ENCODE measurements at regions not wholly inside any gene's neighbourhood (a gene's known extent, or its start where the extent isn't known, plus 50 kb on each side); places are given as distances from the start of the nearest gene placed in this dataset.

DNA sequence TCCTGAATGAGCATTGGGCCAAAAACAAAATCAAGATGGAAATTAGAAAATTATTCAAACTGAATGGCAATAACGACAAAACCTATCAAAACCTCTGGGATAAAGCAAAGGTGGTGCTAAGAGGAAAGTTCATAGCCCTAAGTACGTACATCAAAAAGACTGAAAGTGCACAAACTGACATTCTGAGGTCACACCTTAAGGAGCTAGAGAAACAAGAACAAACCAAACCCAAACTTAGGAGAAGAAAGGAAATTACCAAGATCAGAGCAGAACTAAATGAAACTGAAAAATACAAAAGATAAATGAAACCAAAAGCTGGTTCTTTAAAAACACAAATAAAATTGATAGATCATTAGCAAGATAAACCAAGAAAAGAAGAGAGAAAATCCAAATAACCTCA, 1543.5 kb upstream of the ACVR2A start:
- H3K27me3 ChIP-seq (replicated peaks) = no peaks in the 10 kb centered on the region
- no peaks in the 10 kb centered on the region for H3K36me3 ChIP-seq (replicated peaks)
- H3K27ac ChIP-seq = no peak overlapping the region
- no peak overlapping the region for H3K4me3 ChIP-seq (ENCODE audit: low read depth, low read length)
- in situ Hi-C loops (cut with HindIII; ENCODE audit: low pct_ligation_motif_present, low sequenced_read_pairs) = no loop called here
- TF ChIP-seq, protein P1, sequence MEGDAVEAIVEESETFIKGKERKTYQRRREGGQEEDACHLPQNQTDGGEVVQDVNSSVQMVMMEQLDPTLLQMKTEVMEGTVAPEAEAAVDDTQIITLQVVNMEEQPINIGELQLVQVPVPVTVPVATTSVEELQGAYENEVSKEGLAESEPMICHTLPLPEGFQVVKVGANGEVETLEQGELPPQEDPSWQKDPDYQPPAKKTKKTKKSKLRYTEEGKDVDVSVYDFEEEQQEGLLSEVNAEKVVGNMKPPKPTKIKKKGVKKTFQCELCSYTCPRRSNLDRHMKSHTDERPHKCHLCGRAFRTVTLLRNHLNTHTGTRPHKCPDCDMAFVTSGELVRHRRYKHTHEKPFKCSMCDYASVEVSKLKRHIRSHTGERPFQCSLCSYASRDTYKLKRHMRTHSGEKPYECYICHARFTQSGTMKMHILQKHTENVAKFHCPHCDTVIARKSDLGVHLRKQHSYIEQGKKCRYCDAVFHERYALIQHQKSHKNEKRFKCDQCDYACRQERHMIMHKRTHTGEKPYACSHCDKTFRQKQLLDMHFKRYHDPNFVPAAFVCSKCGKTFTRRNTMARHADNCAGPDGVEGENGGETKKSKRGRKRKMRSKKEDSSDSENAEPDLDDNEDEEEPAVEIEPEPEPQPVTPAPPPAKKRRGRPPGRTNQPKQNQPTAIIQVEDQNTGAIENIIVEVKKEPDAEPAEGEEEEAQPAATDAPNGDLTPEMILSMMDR (IDR thresholded peaks at IDR 0.05; ENCODE audit: low read depth, low read length, missing control alignments) = no peak
- DNase-seq = no peak

DNA sequence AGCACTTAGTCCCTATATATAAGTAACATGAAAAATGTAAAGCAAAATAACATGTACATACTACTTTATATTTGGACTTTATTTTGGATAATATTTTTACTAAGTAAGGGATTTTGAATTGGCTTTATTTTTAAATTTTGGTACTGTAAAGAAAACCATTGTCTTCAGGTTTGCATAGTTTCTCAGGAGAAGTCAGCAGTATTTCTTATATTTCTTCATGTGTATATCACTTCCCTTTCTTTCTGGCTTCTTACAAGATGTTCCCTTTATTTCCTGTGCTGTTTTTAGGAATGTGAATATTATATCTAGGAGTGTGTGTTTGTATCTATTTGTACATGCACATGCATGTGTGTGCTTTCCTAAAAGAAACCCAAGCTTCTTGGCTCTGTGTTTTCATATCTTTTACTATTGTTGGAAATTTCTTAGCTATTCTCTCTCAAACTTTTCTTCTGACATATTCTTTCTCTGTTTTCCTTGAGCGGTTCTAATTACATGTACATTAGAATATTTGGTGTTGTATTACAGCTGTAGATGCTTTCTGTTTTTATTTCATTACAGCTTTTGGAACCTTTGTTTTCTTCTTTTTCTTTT, 1549.7 kb upstream of the ACVR2A start:
- Histone ChIP-seq H3K36me3 (replicated peaks) (no peaks in the 10 kb centered on the region), H3K27me3 (replicated peaks) (no peaks in the 10 kb centered on the region), H3K27ac (no peak overlapping the region), H3K4me3 (ENCODE audit: low read depth, low read length) (no peak overlapping the region)
- in situ Hi-C loops (cut with HindIII; ENCODE audit: low pct_ligation_motif_present, low sequenced_read_pairs) = no loop called here
- TF ChIP-seq, protein P1 (IDR thresholded peaks at IDR 0.05; ENCODE audit: low read depth, low read length, missing control alignments) = no peak
- no peak for DNase-seq

DNA sequence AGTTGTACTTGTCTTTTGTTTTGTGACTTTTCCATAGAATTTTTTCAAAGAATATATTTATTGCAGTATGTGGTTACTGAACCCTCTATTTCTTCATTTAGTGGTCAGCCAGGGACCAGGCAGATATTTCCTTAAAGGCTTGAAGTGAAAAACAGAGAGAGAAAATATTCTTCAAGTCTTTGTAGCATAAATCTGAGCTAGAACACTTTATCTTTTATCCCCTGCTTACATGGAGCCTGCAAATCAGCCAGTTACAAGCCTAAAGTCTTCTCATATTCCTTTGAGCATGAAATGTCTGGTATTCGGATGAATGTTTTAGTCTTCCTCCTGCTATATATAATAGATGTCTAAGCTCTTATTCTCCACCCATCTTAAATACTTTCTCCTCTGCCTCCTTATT, 1557.5 kb upstream of the ACVR2A start:
- Histone ChIP-seq H3K27ac (no peak overlapping the region), H3K27me3 (replicated peaks) (no peaks in the 10 kb centered on the region), H3K36me3 (replicated peaks) (no peaks in the 10 kb centered on the region), H3K4me3 (ENCODE audit: low read depth, low read length) (no peak overlapping the region)
- in situ Hi-C loops (cut with HindIII; ENCODE audit: low pct_ligation_motif_present, low sequenced_read_pairs) = no loop called here
- DNase-seq = no peak
- TF ChIP-seq, protein P1 (IDR thresholded peaks at IDR 0.05; ENCODE audit: low read depth, low read length, missing control alignments) = no peak

DNA sequence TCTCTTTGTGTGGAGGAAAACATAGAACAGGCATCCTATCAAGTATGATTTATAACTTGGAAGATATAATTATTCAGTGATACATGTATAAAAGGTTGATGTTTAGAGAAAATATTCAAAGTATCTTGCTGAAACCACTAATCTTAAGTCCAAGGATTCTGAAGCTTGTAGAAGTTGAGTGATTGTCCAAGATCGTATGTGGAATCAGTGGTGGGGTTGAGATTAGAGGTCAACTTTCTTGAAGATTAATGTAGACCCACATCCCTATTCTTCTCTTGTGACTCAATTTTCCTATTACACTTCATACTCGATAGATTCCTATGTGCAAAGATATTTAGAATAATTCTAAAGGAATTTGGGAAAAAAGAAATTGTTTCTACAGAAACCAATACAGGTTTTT, 1565.9 kb upstream of the ACVR2A start:
- Histone ChIP-seq H3K27me3 (replicated peaks) (no peaks in the 10 kb centered on the region), H3K27ac (no peak overlapping the region), H3K36me3 (replicated peaks) (no peaks in the 10 kb centered on the region), H3K4me3 (ENCODE audit: low read depth, low read length) (no peak overlapping the region)
- no peak for DNase-seq
- TF ChIP-seq, protein P1 (IDR thresholded peaks at IDR 0.05; ENCODE audit: low read depth, low read length, missing control alignments) = no peak
- in situ Hi-C loops (cut with HindIII; ENCODE audit: low pct_ligation_motif_present, low sequenced_read_pairs) = no loop called here

DNA sequence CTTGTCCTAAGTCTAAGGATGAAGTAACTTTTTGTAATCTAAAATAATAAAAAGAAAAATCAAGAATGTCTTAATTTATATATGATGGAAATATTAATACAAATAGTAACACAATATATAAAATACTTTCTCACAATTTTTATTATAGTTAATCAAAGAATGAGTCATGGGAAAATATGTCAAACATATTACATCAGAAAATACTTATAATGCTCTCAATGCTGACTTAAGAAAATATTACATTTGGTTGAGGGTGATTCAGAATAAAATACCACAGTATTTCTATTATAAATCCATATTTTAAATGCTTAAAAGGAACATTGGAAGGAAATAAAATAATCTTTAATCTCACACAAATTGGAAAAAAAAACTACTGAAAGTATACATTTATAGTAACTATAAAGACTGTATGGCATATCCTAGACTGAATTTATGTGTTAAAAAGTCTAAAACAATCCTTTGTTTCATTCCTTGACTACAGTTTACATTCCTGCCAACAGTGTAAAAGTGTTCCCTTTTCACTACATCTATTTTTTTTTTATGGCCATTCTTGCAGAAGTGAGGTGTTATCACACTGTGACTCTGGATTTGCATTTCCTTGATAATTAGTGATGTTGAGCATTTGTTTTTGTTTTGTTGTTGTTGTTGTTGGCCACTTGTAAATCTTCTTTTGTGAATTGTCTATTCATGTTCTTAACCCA, 1573.5 kb upstream of the ACVR2A start:
- no peak overlapping the region for H3K27ac ChIP-seq
- H3K36me3 ChIP-seq (replicated peaks) = no peaks in the 10 kb centered on the region
- no peaks in the 10 kb centered on the region for H3K27me3 ChIP-seq (replicated peaks)
- in situ Hi-C loops (cut with HindIII; ENCODE audit: low pct_ligation_motif_present, low sequenced_read_pairs) = no loop called here
- DNase-seq = no peak
- TF ChIP-seq, protein P1 (IDR thresholded peaks at IDR 0.05; ENCODE audit: low read depth, low read length, missing control alignments) = no peak
- no peak overlapping the region for H3K4me3 ChIP-seq (ENCODE audit: low read depth, low read length)

DNA sequence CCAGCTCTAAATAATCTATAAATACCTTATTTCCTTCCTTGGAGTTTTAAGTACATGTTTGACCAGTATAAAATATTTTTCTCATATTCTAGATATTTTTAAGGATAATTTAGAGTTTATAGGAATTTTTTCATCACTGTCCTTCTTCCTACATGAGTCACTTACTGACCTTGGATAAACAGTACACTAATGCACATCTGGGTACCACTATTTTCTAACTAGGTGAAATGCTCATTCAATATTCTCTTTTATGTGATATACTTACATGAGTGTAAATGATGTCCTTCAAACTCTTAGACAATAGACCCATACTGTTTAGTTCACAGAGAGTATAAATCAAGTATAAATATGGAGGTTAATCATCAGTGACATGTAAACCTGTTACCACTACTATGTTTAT, 1574.2 kb upstream of the ACVR2A start:
- no peak overlapping the region for H3K27ac ChIP-seq
- DNase-seq = no peak
- in situ Hi-C loops (cut with HindIII; ENCODE audit: low pct_ligation_motif_present, low sequenced_read_pairs) = no loop called here
- TF ChIP-seq, protein P1 (IDR thresholded peaks at IDR 0.05; ENCODE audit: low read depth, low read length, missing control alignments) = no peak
- no peaks in the 10 kb centered on the region for H3K36me3 ChIP-seq (replicated peaks)
- H3K4me3 ChIP-seq (ENCODE audit: low read depth, low read length) = no peak overlapping the region
- no peaks in the 10 kb centered on the region for H3K27me3 ChIP-seq (replicated peaks)
